HG03060 (cell line): ENCODE measurements at regions not wholly inside any gene's neighbourhood (a gene's known extent, or its start where the extent isn't known, plus 50 kb on each side); places are given as distances from the start of the nearest gene placed in this dataset.
"Not testable (repeated sequence)": the region's sequence is repeated elsewhere in the genome, so short reads cannot be mapped to it uniquely, and the experiment has no call there.

Experiments
- ATAC-seq: cut with Tn5 transposase; IDR thresholded peaks from one replicate; pipeline ENCODE4 v1.9.1; 2021; ENCODE audit warnings: low read depth, moderate number of reproducible peaks; ENCODE audit not compliant: unreplicated experiment

GRCh38 chrX:149420566-149420965, 84.5 kb downstream of the IDS start:
- not testable (repeated sequence) for ATAC-seq

DNA sequence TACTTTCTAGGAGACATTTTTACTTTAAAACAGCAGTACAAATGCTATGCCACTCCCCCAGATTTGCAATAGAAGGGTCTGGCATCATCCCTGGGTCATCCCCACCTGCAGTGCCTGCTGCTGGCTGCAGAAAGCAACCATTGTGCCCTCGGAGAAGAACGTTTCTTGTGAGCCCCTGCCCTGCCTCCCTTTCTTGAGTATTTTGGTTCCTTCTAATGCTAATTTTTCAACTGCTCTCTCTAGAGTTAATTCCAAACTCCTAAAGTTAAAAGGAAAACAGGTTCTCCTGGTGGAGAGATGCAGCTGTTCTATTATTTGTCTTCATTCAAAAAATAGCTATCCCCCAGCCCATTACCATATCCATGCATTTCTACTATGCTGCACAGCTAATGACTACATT, 107.1 kb downstream of the IDS start:
- no peak for ATAC-seq

GRCh38 chrX:149392921-149393320, 112.2 kb downstream of the IDS start:
- ATAC-seq, result no peak

GRCh38 chrX:149383852-149384251, 121.3 kb downstream of the IDS start:
- no peak for ATAC-seq

DNA sequence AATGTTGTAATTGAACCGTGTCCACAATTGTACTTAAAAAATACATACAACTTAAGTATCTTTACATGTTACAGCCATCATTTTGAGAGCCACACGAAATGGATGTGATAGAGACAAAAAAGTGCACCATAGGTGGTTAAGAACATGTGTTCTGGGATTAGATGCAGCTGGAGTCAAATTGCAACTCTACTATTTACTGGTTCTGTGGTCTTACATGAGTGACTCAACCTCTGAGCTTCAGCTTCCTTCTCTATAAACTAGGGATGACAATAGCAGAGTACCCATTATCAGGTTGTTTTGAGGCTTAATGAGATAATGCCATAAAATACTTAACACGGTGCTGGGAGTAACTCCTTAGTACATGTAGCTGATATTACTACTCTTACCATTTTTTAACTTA, 130.4 kb downstream of the IDS start:
- ATAC-seq, result no peak

DNA sequence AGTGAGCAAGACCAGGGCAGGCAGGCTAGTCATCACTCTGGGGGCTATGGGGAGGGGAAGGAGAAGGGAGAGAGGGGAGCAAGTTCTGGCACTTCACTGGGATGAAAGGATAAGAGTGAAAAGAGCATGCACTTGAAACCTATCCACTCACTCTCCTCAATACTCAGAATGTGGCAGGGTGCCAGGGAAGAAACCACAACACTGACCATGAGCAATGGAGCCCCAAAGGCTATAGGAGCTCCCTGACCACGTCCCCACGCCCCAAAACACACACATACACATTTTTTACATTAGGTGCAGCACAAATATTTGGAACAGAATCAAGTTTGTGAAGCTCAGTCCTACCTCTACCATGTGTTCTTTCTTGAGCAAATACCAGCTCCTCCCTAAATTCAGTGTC, 132.2 kb downstream of the IDS start:
- ATAC-seq, result no peak

GRCh38 chrX:149371986-149372385, 133.1 kb downstream of the IDS start:
- ATAC-seq, result no peak

DNA sequence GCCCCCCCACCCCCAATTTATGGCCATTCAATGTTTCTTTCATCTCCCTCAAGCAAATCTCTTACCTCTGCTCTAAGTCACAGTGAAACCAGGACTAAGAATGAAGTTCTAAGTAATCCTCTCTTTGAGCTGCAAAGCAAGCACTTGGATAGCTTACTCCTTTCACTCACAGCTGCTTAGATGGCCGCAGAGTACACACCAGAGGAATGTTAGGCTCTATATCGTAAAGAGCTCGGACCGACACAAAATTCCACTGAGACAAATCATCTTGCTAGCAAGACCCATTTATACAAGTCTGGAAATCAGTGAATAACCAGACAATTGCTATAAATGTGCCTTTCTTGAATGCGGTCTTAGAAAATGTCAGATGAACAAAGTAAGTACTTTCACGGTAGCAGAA, 135.0 kb downstream of the IDS start:
- no peak for ATAC-seq

- no peak for ATAC-seq
Observed at GRCh38 chrX:149365552-149365951, 139.6 kb downstream of the IDS start.

GRCh38 chrX:149365061-149365460, 140.0 kb downstream of the IDS start:
- ATAC-seq, result no peak

DNA sequence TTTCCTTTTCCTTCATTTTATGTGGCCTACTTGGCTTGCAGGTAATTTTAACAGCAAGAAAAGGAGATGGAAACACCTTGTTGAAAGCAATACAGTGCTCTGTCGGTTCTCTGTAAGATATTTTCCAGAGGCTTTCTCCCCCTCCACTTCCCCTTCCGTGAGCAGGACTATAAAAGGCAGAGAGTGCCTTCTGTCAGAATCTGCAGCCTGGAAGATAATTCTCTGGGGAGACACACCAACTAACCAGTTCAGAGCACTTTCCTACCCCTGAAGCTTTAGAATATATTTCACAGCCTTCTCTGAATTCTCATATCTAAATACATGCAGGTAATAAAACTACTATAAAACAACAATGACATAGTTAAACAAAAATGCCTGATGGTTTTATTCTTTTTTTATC, 141.1 kb downstream of the IDS start:
- no peak for ATAC-seq

DNA sequence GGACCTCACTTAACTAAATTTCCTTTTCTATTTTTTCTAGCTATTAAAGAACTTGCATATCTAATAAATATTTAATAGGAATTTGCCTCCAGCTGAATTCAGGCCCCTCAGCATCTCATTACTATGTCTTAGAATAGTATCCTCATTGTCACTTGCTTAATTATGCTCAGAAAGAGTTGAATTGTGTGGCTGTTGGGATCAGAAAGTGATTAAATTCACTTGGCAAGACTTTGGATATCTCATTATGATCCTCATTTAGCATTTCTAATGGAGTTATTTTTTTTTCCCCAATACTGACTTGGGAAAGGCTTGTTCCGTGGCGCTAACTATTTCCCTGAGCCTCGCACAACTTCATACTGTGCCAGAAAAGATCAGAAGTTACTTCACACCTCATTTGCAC, 158.8 kb downstream of the IDS start:
- ATAC-seq, result no peak

DNA sequence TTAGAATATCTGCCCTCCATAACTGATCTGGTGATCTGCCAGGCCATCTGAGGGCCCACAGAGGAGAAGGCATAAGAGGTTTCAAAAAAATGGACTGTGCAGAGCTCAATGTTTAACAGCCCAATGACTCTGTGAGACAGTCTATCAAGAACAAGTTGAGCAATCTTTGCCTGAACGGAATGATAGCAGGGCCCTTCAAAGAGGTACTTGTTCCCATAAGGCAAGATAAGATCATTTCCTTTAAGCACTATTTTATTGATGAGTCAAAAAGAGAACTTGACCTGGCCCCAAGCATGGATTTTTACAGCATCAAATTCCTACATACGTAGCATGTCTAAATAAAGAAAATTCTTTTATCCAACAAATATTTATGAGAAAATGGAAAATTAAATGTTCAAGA, 182.8 kb downstream of the IDS start:
- no peak for ATAC-seq

GRCh38 chrX:149313871-149314371, 191.2 kb downstream of the IDS start:
- no peak for ATAC-seq

DNA sequence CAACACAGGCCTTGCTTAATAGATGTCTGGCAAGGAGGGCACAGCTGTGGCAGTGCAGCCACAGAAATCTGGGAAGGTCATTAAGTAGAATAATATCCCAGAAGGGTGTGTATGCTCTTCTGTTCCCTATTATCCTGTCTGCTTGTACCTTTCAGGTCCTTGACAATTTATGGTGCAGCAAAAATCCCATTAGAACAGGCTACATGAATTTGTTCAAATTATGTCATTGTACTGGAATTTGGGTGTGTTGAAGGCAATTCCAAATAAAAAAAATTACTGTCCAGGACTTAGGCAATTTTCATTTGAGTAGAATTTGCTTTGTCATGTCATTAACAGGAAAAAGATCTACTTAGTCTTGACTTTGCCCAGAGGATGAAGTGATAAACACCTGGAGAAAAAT, 192.1 kb downstream of the IDS start:
- ATAC-seq, result no peak

DNA sequence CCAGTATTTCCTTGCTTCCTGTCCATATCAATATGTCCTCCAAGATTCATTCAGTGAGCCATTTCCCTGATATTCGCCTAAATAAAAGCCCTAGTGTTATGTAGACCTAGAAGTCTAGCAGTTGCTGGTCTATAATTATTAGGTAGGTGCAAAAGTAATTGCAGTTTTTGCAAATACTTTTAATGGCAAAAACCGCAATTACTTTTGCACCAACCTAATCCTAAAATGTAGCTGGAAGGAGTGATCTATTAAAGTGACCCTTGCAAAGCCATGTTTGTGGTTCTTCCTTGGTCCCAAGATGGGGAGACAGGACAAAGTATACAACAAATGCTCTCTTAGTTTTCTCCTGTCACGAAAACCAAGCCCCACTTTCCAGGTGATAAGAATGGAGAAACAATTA, 193.0 kb downstream of the IDS start:
- ATAC-seq, result no peak

- ATAC-seq, result no peak
Observed at GRCh38 chrX:149302705-149303104, 202.4 kb downstream of the IDS start.

DNA sequence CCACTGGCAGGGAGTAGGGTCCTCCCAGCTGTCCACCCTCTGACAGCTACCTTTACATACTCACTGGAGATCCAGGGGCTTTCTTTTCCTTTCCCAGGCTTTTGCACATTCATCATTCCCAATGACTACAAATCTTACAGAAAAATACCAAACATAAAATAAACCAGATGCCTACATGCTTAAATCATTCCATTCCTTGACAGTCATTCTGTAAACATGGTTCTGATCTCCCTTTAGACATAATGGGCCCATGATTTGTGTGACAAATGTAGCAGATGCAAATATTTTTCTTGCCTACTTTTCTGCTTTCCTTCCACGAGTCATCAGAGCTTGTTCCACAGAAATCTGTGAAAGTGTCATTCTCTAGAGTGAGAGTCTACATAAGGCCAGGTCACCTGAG, 207.0 kb downstream of the IDS start:
- no peak for ATAC-seq

- no peak for ATAC-seq
Observed at GRCh38 chrX:149296092-149296491, 209.0 kb downstream of the IDS start.

GRCh38 chrX:149286940-149287349, 218.2 kb downstream of the IDS start:
- ATAC-seq, result peak; percentile 36

DNA sequence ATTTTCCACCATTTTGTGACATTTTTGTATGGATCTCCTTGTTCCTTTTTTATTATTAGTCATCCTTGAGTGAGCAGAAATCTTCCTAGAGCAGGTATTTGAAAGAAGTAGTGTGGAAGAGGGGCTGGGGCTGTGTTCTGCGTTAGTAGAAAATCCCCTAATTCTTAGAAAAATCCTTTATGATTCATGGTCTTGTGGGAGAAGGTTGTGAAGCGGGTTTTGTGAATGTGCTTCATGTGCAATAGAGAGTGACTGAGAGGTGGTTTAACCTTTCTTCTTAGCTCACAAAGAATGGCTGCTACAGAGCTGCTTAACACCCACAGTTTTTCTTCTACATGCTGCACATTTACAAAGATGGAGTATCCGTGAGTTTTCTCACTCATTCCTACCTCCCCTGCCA, 220.5 kb downstream of the IDS start:
- ATAC-seq, result no peak

DNA sequence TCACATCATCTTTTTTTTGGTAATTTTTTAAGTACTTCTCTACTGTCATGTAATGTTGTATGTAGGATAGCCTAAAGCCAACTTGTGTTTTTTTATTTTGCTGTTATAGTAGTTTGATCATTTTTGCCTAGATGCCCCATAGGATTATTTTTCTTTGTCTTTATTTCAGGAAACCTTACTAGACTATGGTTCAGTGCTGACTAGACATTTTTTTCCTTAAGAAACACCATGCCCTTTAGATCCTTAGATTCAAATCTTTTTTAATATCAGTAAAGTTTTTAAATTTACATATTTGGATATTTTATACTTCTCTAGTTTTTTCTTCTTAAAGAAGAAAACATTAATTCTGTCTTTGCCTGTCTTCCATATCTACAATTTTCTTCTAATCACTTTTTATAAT, 221.3 kb downstream of the IDS start:
- ATAC-seq, result no peak

- ATAC-seq, result no peak
Observed at GRCh38 chrX:149282909-149283308, 222.2 kb downstream of the IDS start.
